NCI-H1105 treated with DMSO at 0.1 percent for 48 hours (cell line): ENCODE measurements at regions not wholly inside any gene's neighbourhood (a gene's known extent, or its start where the extent isn't known, plus 50 kb on each side); places are given as distances from the start of the nearest gene placed in this dataset.
"Not testable (repeated sequence)": the region's sequence is repeated elsewhere in the genome, so short reads cannot be mapped to it uniquely, and the experiment has no call there.

ENCODE experiments used
- DNase-seq: peaks from one replicate; lab custom pipeline; 2025; lab: John Stamatoyannopoulos, UW

DNA sequence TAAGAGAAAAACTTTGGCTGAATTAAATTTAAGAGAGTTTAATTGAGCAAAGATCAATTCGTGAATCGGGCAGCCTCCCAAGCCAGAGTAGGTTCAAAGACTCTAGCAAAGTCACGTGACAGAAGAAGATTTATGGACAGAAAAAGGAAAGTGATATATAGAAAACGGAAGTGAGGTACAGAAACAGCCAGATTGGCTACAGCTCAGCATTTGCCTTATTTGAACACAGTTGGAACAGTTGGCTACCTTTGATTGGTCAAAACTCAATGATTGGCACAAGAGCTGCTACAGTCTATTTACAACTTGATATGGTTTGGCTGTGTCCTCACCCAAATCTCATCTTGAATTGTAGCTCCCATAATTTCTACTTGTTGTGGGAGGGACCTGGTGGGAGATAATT, 102.6 kb downstream of the PLG start:
- no peak for DNase-seq

DNA sequence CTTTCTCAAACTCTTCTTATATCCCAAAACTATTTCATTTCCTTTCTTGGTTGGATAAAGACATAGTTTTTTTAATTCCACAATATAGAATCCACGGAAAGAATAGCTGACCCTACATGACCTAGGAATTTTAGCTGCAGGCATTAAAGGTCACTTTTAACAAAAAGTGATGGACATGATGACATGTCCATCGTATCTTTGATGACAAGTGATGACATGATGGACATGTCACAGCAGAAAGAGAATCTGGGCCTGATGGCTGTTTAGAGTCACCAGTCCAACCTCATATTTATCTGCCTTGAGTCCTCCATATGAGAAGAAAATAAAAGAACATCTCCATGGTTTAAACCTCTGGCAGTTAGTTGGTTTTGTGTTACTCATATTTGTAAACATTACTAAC, 106.2 kb downstream of the PLG start:
- no peak for DNase-seq

DNA sequence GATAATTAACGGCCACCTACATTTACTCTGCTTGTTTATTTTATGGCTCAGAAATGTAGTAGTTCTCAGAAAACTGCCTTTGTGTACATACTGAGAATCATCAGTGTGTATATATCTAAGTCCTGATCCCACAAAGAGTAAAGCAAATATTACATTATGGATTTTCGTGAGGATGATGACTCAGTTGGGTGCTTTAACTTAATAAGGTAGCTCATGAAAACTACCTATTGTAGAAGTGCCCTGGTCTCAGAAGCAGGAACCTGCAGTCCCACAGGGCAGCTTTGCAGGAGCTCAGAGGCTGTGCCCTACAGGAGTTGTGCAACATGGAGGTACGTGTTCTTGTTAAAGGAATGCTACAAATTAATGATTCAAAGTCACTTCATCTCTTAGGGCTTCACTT, 108.2 kb downstream of the PLG start:
- DNase-seq = peak; percentile 41

DNA sequence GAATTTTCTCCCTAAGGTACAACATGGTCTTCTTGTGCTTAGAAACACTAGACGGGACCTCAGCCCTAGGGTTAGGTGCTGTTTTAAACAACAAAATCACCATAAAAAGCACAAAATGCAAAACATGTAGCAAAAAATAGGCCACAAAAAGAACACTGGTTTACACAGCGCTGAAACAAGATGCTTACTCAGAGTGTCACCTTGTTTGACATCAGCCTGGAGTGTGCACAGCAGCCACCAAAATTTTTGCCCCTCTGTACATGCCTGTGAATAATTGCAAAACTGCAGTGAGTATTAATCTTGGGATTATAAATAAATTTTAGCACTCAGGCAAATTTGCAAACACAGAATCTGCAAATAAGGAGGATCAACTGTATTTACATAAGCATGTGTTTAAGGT, 110.1 kb downstream of the PLG start:
- DNase-seq = no peak

DNA sequence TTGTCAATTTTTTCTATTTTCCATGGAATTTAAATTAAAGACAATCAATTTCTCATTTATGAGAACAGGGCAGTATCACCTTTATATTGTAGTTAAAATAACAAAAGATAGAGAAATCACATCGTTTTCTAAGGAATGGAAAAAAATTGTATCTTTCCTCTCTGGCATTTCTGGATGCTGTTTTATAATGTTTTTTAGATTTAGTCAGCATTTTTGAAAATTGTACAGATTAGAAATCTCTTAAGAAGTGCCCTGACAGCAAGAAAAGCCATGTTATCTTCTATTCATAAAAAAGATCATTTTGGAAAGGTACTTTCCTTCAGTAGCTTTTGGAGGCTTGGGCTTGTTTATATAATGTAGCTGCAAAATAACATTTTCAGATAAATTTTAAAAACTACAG, 116.9 kb downstream of the PLG start:
- DNase-seq = no peak

DNA sequence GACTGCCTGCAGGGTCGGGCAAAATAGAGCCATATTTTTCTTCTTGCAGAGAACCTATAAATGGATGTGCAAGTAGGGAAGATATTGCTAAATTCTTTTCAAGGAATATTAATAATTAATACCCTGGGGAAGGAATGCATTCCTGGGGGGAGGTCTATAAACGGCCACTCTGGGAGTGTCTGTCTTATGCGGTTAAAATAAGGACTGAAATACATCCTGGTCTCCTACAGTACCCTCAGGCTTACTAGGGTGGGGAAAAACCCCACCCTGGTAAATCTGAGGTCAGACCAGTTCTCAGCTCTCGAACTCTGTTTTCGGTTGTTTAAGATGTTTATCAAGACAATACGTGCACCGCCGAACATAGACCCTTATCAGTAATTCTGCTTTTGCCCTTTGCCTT, 118.6 kb downstream of the PLG start:
- not testable (repeated sequence) for DNase-seq

DNA sequence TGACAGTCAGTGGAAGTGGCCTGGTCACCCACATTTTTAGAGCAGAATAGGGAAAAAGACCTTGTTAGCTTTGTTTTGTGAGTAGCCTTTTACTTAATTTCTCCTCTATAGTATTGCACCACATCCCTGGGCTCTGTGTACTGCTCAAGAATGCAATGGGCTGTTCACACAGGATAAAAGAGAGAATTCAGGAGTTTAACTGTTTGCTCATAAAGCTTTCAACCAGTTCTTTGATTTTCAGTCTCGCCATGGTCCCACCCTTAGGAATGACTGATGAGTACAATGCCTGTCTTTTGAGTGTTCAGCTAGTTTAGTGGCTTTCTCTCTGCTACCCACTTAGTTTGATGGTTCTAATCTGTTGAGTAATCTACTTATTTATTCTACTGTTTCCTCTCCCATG, 129.7 kb downstream of the PLG start:
- DNase-seq = no peak

DNA sequence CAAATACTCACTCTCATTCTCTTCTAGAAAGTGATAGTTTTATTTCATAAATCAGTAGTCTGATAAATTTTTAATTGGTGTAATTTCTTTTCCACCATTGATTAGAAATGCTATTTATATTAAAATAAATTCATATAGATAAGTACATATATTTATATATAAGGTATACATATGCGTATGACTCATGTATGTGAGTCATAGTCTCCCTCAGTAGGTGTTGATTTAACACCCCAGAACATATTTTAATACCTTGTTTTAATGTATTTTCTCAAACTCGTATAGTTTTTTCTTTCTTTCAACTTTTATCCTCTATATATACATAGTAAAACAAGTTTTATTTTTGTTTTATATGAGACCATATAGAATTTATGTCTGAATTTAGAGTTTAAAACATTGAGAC, 130.4 kb downstream of the PLG start:
- DNase-seq = no peak

DNA sequence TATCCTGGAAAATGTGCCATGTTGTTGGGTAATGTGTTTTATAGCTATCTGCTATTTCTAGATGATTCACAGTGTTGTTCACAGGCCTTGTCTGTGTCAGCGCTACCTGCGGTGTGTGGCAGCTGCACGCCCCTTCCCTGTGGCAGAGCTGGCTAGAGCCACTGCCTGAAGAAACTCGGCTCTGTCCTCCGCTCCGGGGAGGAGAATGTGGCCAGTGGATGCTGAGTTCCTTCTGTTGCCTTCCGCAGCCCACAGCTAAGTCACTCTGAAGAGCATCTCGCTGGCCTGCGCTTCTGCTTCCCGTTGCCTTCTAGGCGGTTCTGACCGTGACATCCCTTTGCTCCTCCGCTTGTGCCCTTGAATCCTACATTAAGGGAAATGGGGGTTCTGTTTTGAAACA, 135.1 kb downstream of the PLG start:
- DNase-seq = no peak

DNA sequence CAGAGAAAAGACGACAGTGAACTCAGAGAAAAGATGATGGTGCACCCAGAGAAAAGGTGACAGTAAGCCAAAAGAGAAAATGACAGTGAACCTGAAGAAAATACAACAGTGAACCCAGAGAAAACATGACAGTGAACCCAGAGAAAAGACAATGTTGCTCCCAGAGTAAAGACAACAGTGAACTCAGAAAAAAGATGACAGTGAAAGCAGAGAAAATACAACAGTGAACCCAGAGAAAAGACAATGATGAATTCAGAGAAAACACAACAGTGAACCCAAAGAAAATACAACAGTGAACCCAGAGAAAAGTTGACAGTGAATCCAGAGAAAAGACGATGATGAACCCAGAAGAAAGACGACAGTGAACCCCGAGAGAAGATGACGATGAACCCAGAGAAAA, 140.5 kb upstream of the MAP3K4 start:
- DNase-seq = no peak

DNA sequence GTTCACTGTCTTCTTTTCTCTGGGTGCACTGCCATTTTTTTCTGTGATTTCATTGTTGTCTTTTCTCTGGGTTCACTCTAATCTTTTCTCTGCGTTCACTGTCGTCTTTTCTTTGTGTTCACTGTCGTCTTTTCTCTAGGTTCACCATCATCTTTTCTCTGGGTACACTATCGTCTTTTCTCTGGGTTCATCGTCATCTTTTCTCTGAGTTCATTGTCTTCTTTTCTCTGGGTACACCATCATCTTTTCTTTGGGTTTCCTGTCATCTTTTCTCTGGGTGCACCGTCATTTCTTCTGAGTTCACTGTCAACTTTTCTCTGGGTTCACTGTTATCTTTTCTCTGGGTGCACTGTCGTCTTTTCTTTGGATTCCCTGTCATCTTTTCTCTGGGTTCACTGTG, 137.6 kb upstream of the MAP3K4 start:
- DNase-seq = no peak

DNA sequence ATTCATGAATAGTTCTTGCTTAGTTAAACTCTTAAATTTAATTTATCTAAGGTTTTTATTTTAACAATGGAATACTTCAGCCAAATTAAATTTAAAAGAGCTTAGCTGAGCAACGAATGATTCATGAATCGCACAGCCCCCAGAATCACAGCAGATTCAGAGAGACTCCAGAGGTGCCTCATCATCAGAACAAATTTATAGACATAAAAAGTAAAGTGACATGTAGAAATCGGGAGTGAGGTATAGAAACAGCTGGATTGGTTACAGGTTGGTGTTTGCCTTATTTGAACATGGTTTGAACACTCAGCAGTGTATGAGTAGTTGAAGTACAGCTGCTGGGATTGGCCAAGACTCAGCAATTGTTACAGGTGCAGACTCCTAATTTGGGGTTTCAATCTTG, 132.7 kb upstream of the MAP3K4 start:
- no peak for DNase-seq

DNA sequence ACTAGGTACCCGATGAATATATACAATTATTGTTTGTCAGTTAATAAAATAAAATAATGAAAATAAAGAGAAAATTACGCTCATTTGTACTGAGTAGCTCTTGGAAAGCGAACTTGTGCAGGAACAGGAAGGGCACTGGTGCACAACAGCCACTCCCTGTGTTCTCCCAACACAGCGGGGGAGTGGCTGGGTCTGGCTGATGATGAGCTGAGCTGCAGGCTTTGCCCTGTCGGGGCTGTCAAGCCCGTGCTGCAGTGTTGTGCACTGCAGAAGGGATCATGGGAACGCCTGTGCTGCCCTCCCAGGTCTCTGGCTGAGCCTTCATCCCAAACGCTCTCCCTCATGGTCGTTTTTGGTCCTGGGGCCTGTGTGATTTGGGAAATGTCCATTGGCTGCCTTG, 131.7 kb upstream of the MAP3K4 start:
- DNase-seq = no peak

DNA sequence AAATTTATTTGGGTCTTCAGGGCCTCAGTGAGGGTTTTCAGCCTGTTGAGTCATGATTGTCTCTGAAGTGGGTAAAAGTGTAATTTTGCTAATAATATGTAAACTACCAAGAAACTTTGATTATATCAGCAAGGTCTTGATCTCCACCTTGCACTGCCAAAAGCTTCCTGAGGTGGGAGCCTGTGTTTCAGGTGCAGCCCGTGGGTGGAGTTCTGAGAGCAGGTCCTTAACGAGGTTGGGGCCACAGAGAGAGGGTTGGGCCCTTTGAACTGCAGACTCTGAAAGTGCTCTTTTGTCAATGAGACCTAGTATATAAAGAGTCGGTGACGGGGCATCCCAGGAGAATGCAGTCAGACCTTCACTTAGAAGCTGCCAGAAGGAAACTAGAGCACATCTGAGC, 129.7 kb upstream of the MAP3K4 start:
- DNase-seq = no peak

DNA sequence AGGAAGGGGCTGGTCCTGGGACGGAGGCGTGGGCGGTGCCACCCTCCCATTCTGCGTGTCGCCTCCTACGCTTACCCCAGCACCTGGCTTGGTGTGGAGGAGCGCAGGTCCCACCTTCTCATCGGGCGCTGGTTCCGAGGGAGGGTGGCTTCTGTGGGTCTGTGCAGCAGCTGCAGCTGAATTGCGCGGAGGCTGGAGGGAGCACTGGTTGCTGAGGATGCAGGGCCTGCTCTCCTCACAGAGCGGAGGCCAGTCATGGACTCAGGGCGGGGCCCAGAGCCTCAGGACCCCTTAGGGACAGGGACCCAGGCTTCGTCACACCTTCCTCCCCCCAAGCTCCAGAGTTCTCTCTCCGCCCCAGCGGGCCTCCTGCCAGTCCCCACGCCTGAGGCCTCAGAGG, 127.8 kb upstream of the MAP3K4 start:
- DNase-seq = no peak

DNA sequence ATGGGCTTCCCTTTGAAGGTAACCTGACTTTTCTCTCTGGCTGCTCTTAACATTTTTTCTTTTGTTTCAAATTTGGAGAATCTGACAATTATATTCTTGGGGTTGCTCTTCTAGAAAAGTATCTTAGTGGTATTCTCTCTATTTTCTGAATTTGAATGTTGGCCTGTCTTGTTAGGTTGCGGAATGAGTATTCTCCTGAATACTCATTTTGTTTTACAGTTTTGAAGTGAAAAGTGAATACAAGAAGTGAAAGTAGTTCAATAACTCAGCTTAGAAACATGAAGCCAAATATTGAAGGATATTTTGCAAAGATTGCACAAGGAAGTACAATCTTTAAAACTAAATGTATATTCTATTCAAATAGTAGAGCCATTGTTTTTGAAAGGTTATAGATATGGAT, 120.2 kb upstream of the MAP3K4 start:
- DNase-seq = no peak

DNA sequence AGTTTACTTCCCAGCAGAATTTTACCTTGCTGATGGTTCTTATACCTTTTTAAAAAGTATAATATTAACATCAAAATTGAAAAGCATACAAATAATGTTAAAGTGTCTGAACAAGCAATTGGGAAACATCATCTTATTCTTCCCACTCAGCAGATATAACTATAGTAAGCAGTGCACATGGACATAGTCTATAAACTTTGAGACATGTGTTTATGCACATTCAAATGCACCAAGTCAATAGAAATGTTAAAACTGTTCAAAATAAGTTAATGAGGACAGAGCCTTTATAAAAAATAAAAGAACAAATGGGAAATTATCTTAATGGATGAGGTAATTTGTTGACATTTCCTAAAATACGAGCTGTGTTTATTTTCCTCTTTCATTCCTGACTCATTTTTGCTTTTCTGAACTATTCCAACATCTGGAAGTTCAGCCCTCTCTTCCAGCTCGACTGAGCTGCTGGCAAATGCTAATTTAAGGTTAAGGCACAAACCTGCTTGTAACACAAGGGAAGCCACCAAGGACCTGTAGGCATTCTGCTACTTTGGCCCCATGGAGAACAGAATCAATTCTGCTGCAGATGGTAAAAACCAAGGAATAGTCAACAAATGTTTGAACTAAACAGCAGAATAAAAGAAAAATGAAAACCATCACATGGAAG, 110.3 kb upstream of the MAP3K4 start:
- no peak for DNase-seq

DNA sequence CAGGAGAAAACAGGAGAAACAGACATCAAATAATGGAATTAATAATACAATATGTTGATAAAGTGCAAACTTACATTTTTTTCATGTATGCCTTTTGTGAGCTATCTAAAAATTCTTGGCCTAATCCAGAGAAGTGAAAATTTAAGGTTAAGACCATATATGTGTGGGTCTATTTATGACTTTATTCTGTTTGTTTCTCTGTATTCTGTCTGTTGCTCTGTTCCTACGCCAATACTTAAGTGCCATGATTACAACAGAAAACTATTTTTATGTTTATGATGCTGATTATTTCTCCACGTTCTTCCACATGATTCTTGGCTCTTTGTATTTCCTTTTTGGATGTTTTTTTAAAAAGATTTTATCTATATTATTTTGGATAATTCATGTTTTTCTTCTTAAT, 109.6 kb upstream of the MAP3K4 start:
- no peak for DNase-seq

DNA sequence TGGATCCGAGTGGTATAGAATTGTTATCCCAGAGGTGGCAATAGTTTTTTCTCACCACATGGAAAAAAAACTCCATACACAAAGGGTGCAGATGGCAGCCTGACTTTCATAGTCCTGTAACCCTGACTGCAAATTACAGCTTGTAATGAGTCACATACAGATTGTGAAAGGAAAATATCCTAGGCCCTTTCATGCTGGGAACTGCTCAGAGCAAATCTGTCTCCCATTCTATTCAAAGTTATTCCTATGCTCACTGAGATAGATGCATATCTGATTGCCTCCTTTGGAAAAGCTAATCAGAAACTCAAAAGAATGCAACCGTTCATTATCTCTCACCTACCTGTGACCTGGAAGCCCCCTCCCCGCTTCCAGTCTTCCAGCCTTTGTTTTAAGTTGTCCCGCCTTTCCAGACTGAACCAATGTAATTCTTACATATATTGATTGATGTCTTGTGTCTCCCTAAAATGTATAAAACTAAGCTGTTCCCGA, 108.7 kb upstream of the MAP3K4 start:
- DNase-seq = no peak

DNA sequence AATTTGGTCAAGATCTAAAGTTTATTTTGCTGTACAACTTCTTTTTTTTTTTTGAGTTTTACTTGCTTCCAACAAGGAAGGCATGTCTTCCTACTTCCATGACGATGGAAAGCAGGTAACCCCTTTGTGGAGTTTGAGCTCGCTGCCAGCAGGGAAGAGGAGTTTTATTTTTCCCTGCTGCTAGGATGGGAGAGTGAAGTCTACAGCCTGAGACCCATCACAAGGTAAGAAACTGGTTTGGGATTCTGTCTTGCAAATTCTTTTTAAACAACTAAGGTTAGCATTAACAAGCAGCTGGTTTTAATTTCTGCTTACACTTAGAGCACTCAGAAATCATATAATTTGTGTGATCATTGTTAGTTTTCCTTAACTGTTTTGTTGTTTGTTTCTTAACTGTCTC, 108.0 kb upstream of the MAP3K4 start:
- no peak for DNase-seq

DNA sequence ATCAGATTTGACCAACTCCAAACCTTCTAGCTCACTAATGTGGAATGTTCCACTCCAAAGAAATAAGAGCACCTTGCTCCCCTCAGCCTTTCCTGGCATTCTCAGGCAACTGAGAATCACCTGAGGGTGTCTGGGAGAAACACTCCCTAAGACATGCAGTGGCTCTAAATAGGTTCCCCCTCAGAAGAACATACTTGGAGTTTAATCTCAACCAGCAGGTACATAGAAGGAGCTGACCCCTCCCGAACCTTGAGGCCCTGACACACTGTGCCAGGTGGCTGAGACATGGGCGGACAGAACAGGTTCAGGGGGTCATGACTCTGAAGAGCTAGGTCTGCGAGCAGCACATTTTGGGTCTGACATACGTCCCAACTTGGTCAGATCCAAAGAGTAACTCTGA, 107.6 kb upstream of the MAP3K4 start:
- no peak for DNase-seq

DNA sequence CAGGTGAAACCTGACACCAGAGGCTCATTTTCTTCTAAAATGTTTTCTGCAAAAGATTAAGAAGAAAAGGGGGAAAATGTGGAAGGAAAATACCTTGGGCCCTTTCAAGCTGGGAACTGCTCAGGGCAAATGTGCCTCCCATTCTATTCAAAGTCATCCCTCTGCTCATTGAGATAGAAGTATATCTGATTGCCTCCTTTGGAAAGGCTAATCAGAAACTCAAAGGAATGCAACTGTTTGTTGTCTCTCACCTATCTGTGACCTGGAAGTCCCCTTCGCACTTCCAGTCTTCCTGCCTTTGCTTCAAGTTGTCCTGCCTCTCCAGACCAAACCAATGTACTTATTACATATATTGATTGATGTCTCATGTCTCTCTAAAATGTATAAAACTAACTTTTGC, 102.4 kb upstream of the MAP3K4 start:
- DNase-seq = not testable (repeated sequence)

DNA sequence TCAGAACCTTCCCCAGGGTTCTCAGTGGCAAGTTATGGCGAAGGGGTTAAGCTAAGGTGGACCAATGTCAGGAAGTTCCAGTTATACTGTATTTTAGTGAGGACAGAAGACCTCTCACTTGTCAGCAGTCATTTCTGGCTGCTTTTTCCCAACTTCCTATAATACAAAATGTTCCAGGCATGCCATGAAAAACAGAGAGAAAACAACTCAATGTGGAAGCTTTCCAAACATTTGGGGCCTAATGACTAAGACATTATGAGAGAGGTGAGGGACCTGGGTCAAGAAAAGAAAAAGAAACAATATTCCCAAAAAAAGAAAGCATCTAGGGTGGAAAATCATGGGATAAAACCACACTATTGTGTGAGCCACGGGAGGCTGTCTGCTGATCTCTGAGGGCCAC, 99.9 kb upstream of the MAP3K4 start:
- no peak for DNase-seq

DNA sequence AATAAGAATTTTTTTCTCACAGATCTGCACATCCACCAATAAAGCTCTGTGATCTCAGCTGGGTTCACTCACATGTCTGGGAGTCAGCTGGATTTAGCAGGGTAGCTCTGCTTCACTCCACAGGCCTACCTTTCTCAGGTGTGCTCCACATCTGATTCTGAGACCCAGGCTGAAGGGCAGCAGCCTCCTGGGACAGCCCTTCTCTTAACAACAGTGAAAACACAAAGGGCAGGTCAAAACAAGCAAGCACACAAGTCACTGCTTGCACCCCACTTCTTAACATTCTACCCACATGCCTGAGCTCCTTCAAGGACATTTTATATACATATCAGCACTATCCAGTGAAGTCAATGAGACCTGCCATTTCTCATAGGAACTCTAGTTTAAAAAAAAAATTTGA, 96.0 kb upstream of the MAP3K4 start:
- DNase-seq = no peak
